Muscle layer of colon (tissue), 2 donors: ENCODE measurements at regions not wholly inside any gene's neighbourhood (a gene's known extent, or its start where the extent isn't known, plus 50 kb on each side); places are given as distances from the start of the nearest gene placed in this dataset.
"Not testable (repeated sequence)": the region's sequence is repeated elsewhere in the genome, so short reads cannot be mapped to it uniquely, and the experiment has no call there.

Source experiments
- H3K27ac ChIP-seq: one replicate; pipeline ENCODE4 v1.7.0; 2013; ENCODE audit warnings: low read depth, mild to moderate bottlenecking, low read length, moderate library complexity
- H3K27me3 ChIP-seq, 2 donors: one replicate each; pipeline ENCODE4 v1.7.0; 2013; ENCODE audit warnings: low read length in 2 of 2, mild to moderate bottlenecking in 2 of 2; ENCODE audit not compliant: insufficient read depth in 2 of 2, control insufficient read depth in 1 of 2
- H3K36me3 ChIP-seq: one replicate; pipeline ENCODE4 v1.7.0; 2013; ENCODE audit warnings: mild to moderate bottlenecking, low read length; ENCODE audit not compliant: insufficient read depth
- H3K4me1 ChIP-seq: one replicate; pipeline ENCODE4 v1.7.0; 2013; ENCODE audit warnings: mild to moderate bottlenecking, low read length; ENCODE audit not compliant: insufficient read depth
- H3K4me3 ChIP-seq, 2 donors: one replicate each; pipeline ENCODE4 v1.7.0; 2013; ENCODE audit warnings: low read length in 2 of 2, low read depth in 1 of 2, mild to moderate bottlenecking in 1 of 2, moderate library complexity in 1 of 2
- H3K9ac ChIP-seq: one replicate; pipeline ENCODE4 v1.7.0; 2013; ENCODE audit warnings: low read length
- H3K9me3 ChIP-seq: one replicate; pipeline ENCODE4 v1.7.0; 2013; ENCODE audit warnings: mild to moderate bottlenecking, low read length
- donor health status: abdominal sarcoma.
- donor health status: Adenocarcinoma of cecum.

DNA sequence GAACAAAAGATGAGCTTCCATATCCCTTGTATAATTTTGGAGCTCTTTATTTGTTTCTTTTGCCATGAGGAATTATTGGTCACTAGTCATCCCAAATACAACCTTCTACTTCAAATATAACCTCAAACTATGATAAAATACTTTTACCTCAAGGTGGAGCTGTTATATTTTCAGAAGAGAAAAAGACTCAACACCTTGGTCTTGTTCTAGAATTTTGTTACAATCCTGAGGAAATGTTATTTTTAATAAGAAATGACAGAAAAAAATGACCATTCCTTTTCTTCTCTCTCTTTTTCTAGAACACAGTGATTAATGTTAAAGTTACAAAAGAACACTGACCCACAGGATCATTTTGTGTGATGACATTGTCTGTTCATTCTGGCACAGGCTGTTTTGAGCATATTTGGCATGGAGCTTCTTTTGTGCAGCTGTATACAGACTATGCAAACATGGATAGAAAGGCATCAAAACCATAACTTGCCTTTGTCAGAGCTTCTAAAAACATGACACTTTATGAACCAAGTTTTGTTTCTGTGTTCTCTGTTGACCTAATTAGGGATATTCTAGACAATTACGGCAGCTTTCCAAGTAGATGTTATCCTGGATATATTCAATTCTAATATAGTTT, 159.6 kb upstream of the CTSO start:
- Histone ChIP-seq H3K27ac (no peak overlapping the region), H3K36me3 (no peaks in the 10 kb centered on the region), H3K9ac (no peak overlapping the region), H3K9me3 (no peaks in the 10 kb centered on the region), H3K27me3 (no peaks in the 10 kb centered on the region), H3K4me1 (peaks cover 44% of the 10 kb centered on the region), H3K4me3 (no peak overlapping the region)

DNA sequence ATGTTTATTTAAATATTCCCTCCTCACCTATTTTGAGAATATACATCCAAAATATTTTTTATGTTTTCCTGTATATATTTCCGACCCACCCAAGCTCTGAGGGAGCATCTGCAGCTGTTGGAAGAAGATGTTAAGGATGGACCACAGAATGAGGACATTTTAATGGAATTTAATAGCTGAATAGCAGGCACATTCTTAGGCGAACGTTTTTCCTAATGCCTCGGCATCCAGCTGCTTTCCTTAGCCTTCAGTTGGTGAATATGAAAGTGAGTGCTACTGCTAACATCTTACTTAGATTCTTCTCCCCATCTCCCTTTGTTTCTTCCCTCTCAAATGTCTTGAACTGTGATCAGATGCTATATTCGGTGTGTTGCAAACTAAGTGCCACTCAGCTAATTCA, 158.0 kb upstream of the CTSO start:
- Histone ChIP-seq H3K9ac (no peak overlapping the region), H3K27ac (no peak overlapping the region), H3K27me3 (no peaks in the 10 kb centered on the region), H3K4me3 (no peak overlapping the region), H3K9me3 (no peaks in the 10 kb centered on the region), H3K4me1 (peaks cover 43% of the 10 kb centered on the region), H3K36me3 (no peaks in the 10 kb centered on the region)

DNA sequence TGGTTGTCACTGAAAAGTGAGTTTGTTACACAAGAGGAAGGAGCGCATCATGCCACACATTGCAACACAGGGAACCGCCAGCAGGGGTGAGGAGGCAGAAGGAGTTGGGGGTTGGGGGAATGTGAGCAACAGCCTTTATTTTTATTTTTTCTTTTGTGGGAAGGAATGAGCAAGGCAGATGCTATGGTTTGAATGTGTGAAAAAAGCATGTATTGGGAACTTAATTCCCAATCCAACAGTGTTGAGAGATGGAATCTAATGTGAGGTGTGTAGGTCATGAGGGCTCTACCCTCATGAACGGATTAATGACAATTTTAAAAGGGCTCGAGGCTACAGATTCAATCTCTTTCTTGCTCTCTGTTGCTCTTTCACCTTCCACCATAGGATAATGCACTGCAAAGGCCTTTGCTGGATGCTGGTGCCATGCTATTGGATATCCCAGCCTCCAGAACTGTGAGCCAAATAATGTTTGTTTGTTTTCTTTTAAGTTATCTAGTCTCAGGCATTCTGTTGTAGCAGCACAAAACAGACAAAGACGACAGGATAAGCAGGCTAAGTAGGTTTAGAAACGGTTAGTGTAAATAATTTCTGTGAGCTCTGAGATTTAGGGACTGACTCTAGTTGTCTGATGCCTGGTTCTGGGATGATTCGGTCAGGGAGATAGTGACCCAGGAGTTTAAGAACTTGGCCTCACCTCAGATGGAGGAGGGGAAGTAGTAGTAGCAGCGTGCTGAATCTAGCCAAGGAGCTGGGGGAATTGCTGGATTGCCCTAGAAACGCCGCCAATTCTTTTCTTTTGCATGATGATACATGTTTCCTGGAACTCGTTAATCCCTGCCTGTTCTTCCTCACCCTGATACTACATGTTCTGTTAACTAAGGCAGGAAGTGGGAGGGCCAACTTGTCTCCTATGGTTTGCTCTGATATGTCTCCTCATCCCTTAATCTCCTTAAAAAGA, 156.6 kb upstream of the CTSO start:
- H3K36me3 ChIP-seq: no peaks in the 10 kb centered on the region
- no peak overlapping the region for H3K4me3 ChIP-seq
- H3K9ac ChIP-seq: no peak overlapping the region
- H3K27me3 ChIP-seq: no peaks in the 10 kb centered on the region
- no peaks in the 10 kb centered on the region for H3K9me3 ChIP-seq
- H3K27ac ChIP-seq: peak overlapping the region; percentile 57
- H3K4me1 ChIP-seq: peaks cover 43% of the 10 kb centered on the region

DNA sequence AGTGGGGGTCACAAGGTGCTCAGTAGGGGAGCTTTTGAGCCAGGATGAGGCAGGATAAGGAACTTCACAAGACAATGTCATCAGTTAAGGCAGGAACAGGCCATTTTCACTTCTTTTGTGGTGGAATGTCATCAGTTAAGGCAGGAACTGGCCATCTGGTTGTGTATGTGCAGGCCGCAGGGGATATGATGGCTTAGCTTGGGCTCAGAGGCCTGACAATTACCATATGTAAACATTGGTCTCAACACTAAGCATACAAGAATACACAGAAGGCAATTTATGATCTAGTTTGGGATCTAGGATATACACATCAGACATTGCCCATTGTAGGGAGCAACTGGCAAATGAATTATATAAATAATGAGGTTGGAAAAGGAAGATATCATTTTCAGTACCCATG, 155.4 kb upstream of the CTSO start:
- Histone ChIP-seq H3K27ac (peak overlapping the region; percentile 52), H3K4me1 (peaks cover 43% of the 10 kb centered on the region)
- not testable (repeated sequence) for H3K9ac ChIP-seq, H3K4me3 ChIP-seq, H3K9me3 ChIP-seq, H3K27me3 ChIP-seq, H3K36me3 ChIP-seq

DNA sequence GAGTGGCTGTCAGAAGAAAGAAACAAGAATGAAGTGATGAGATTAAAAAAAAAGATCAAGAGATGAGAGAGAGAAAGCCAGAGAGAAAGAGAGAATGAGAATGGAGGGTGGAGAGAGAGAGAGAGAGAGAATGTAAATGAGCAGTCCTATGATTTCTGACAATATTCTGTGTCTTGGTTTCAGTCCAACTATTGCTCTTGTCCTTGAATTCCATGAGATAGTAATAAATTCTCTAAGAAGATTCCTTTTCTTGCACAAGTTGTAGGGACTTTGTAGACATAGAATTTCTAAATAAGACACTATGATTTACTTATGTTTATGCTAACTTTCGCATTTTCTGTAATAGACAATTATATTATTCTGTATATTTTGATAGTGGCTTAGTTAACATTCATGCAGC, 149.6 kb upstream of the CTSO start:
- Histone ChIP-seq H3K36me3 (no peaks in the 10 kb centered on the region), H3K4me1 (no peaks in the 10 kb centered on the region), H3K4me3 (no peak overlapping the region), H3K9me3 (no peaks in the 10 kb centered on the region), H3K9ac (no peak overlapping the region), H3K27ac (no peak overlapping the region), H3K27me3 (no peaks in the 10 kb centered on the region)

DNA sequence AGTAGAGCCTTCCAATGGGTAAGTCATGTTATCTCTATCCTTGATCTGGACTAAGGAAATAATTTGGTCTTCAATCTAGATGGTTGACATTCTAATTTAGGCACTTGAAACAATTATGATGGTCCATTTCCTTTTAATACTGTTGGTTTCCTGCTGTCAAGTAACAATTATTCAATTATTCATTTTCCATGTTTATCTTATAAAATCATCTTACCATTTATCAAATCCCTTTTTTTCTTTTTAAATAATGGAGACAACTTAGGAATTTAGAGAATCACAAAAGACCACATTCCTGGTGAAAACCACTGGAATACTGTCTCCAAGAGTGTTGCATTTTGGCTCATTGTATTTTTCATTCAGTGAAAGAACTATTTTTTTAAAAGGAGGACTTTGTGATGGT, 148.7 kb upstream of the CTSO start:
- Histone ChIP-seq H3K27me3 (no peaks in the 10 kb centered on the region), H3K4me1 (no peaks in the 10 kb centered on the region), H3K27ac (no peak overlapping the region), H3K9me3 (no peaks in the 10 kb centered on the region), H3K36me3 (no peaks in the 10 kb centered on the region), H3K9ac (no peak overlapping the region), H3K4me3 (no peak overlapping the region)

DNA sequence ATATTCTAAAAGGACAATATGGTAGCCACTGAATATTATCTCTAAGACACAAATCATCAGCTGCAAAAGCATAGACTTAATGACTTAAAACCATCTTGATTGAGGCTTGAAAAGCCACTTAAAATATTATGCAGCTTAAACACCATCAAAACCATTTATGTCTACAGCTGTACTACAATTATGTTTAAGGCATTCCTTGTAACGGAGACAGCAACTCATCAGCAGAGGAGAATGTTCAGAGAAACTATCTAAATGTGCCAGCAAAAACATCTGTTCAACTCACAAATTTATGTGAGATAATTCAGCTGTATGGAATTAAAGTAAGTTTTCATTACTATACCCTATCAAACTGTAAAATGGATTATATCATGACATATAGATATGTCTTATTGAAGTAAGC, 147.9 kb upstream of the CTSO start:
- Histone ChIP-seq H3K4me1 (no peaks in the 10 kb centered on the region), H3K9me3 (no peaks in the 10 kb centered on the region), H3K4me3 (no peak overlapping the region), H3K9ac (no peak overlapping the region), H3K36me3 (no peaks in the 10 kb centered on the region), H3K27me3 (no peaks in the 10 kb centered on the region), H3K27ac (no peak overlapping the region)

DNA sequence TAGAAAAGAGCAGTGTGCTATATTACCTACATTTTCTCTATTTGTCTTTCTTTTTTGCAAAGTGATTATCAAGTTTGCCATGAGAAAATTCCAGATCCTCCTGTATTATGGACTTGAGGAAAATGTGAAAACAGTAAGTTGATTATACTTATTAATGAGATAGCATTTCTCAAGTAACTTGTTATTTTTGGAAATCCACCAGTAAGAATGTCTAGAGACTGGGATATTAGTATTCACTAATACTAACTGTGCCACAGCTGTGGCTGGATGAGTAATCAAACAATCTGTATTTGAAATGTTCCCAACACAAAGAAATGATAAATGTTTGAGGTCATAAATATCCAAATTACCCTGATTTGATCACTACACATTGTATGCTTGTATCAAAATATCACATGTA, 147.0 kb upstream of the CTSO start:
- H3K27me3 ChIP-seq: no peaks in the 10 kb centered on the region
- H3K36me3 ChIP-seq: no peaks in the 10 kb centered on the region
- H3K9me3 ChIP-seq: no peaks in the 10 kb centered on the region
- no peak overlapping the region for H3K9ac ChIP-seq
- H3K4me3 ChIP-seq: no peak overlapping the region
- H3K4me1 ChIP-seq: no peaks in the 10 kb centered on the region
- no peak overlapping the region for H3K27ac ChIP-seq

DNA sequence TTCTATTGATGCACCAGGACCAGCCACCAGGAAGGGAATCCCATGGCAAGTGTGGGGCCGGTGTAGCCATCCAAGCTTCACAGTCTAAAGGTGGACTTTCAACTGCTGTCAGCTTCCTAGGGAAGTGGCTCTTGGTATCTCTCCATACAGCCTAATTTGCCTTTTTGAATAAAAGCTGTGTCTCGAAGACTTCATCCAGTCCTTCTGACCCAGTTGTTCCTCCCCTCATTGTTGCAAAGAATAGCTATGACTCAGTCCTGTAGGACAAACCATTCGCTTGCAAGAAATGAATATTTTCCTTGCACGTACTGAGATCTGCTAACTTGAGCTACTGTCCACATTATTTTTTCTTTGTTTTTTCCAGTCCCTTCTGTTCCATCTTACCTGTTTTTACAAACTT, 145.1 kb upstream of the CTSO start:
- H3K27ac ChIP-seq: no peak overlapping the region
- no peaks in the 10 kb centered on the region for H3K36me3 ChIP-seq
- H3K4me3 ChIP-seq: no peak overlapping the region
- no peak overlapping the region for H3K9ac ChIP-seq
- no peaks in the 10 kb centered on the region for H3K27me3 ChIP-seq
- no peaks in the 10 kb centered on the region for H3K4me1 ChIP-seq
- H3K9me3 ChIP-seq: no peaks in the 10 kb centered on the region

DNA sequence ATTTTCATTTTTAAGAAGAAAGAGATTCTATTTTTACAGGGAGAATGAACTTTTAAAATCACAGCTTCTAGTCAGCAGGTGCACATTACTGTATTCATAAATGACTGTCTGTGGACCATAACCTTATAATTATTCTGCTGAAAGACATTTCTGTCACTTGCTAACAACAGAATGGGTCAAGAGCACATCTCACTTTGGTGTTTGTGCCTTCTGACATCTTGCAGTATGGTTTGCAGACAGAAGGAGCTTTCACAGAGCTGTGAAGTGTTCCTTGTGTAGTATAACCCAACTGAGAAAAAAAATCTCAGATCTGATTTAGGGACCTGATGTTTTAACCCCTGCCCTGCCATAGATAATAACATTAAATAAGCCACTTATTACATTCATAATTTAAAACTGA, 131.4 kb upstream of the CTSO start:
- no peak overlapping the region for H3K9ac ChIP-seq
- no peaks in the 10 kb centered on the region for H3K9me3 ChIP-seq
- no peak overlapping the region for H3K27ac ChIP-seq
- H3K36me3 ChIP-seq: no peaks in the 10 kb centered on the region
- H3K27me3 ChIP-seq: no peaks in the 10 kb centered on the region
- peaks cover 12% of the 10 kb centered on the region for H3K4me1 ChIP-seq
- H3K4me3 ChIP-seq: no peak overlapping the region

DNA sequence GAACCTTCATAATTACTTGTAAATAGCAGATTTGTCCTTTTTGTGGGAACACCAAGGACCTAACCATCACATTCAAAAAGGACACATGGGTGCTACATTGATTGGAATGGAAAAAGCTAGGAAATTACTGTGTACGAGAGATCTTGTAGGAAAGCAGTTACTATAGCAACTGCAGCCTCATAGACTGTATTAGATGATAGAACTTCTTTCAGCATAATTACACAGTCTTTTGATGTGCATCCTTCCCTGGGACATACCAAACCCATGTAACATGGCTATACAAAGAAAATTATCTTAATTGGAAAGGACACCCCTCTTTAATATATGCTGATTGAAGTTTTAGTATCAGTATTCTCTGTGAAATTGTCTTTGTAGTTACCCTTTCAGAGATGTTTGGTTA, 130.7 kb upstream of the CTSO start:
- Histone ChIP-seq H3K4me3 (no peak overlapping the region), H3K9ac (no peak overlapping the region), H3K4me1 (peaks cover 12% of the 10 kb centered on the region), H3K27me3 (no peaks in the 10 kb centered on the region), H3K36me3 (no peaks in the 10 kb centered on the region), H3K27ac (no peak overlapping the region), H3K9me3 (no peaks in the 10 kb centered on the region)

DNA sequence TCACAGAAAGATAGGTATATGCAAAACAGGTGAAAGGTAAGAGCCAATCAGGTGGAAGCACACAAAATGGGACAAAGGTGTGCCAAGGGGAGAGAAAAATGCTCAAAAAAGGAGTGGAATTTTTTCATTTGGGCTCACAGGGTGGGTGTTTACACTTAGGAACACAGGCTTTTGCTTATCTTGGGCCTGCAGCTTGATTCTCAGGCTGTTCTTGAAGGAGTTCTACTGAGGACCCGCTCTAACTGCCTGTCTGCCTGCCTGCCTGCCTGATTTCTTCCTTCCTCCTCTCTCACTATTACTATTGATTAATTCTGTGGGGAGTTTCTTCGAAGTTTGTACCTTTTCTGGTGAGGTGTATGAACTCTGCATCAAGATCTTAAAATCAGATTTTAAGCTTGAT, 120.3 kb upstream of the CTSO start:
- no peaks in the 10 kb centered on the region for H3K9me3 ChIP-seq
- H3K36me3 ChIP-seq: no peaks in the 10 kb centered on the region
- H3K9ac ChIP-seq: no peak overlapping the region
- no peak overlapping the region for H3K4me3 ChIP-seq
- no peaks in the 10 kb centered on the region for H3K4me1 ChIP-seq
- no peaks in the 10 kb centered on the region for H3K27me3 ChIP-seq
- no peak overlapping the region for H3K27ac ChIP-seq
